Type B pancreatic cell (in vitro differentiated cells): ENCODE measurements at regions not wholly inside any gene's neighbourhood (a gene's known extent, or its start where the extent isn't known, plus 50 kb on each side); places are given as distances from the start of the nearest gene placed in this dataset.

Experiments
- DNase-seq: peaks from one replicate; pipeline ENCODE4 v3.0.0; 2021; ENCODE audit warnings: mixed read lengths; ENCODE audit not compliant: unreplicated experiment; ENCODE audit errors: extremely low spot score
- H3K27ac Mint-ChIP-seq: 2 replicates; pipeline ENCODE4 v1.8.0; 2021; ENCODE audit warnings: mild to moderate bottlenecking, mixed read lengths
- H3K27me3 Mint-ChIP-seq: 2 replicates; pipeline ENCODE4 v1.8.0; 2021; ENCODE audit warnings: mixed read lengths
- H3K36me3 Mint-ChIP-seq: 2 replicates; pipeline ENCODE4 v1.8.0; 2021; ENCODE audit warnings: mixed read lengths
- H3K4me1 Mint-ChIP-seq: one replicate; pipeline ENCODE4 v1.8.0; 2021; ENCODE audit warnings: mixed read lengths; ENCODE audit not compliant: unreplicated experiment
- H3K4me3 Mint-ChIP-seq: 2 replicates; pipeline ENCODE4 v1.8.0; 2021; ENCODE audit warnings: mild to moderate bottlenecking, mixed read lengths
- H3K9me3 Mint-ChIP-seq: 2 replicates; pipeline ENCODE4 v1.8.0; 2021; ENCODE audit warnings: mixed read lengths
- CTCF ChIP-seq: fragments of 200-600 bp; sonication (generic); conservative IDR thresholded peaks from 2 replicates; pipeline ENCODE4 v1.5.0; 2021; ENCODE audit warnings: antibody characterized with exemption, mild to moderate bottlenecking

DNA sequence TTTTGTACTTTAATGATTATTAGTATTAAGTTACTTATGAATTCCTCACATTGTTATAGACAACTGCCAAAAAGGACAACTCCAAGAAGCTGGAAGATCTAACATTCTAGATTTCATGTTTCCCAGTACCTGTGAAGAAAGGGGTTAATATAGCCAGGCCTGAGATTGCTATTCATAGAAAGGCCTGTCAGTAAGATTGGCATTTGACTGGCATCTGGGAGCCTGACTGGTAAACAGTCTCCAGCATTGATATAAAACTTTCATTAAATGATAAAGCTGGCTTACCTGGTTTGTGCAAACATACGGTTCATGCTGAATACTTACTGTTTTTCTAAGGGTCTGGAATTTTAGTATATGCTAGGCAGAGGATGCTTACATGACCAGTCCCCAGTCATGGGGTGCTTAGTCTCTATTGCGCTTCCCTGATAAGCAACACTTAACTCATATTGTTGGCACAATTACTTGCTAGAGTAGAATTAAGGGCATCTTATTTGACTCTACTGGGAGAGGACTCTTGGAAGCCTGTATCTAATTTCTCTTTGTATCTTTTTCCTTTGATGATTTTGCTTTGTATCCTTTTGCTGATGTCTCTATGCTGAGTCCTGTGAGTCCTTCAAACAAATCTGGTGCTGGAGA is 340.4 kb upstream of the SEMA6A start:
- no peaks in the 10 kb centered on the region for H3K36me3 Mint-ChIP-seq
- H3K27me3 Mint-ChIP-seq = no peaks in the 10 kb centered on the region
- no peak overlapping the region for H3K27ac Mint-ChIP-seq
- no peaks in the 10 kb centered on the region for H3K9me3 Mint-ChIP-seq
- H3K4me1 Mint-ChIP-seq = no peaks in the 10 kb centered on the region
- H3K4me3 Mint-ChIP-seq = no peak overlapping the region
- no peak for TF ChIP-seq CTCF
- no peak for DNase-seq

DNA sequence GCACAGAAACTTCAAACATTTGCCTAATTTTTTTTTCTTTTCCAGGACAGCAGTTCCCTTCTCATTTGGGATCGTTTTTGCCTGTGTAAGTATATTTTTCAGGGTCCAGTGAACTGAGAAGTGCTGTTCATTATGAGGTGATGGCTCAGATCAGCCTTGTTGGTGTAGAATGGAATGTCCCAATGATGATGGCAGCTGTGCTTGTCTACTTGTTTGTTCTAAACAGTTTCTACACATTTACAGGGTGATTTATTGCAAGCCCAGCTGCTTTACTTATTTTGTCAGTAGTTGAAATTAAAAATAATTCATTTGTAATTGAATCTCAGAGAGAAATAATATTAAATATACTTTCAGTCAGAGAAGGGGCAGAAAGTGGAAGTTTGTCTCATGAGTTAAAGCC is 337.6 kb upstream of the SEMA6A start:
- H3K4me1 Mint-ChIP-seq = no peaks in the 10 kb centered on the region
- no peak for TF ChIP-seq CTCF
- no peaks in the 10 kb centered on the region for H3K9me3 Mint-ChIP-seq
- no peaks in the 10 kb centered on the region for H3K27me3 Mint-ChIP-seq
- H3K36me3 Mint-ChIP-seq = no peaks in the 10 kb centered on the region
- no peak overlapping the region for H3K27ac Mint-ChIP-seq
- no peak for DNase-seq
- no peak overlapping the region for H3K4me3 Mint-ChIP-seq

- Mint-ChIP-seq H3K4me1 (no peaks in the 10 kb centered on the region), H3K9me3 (no peaks in the 10 kb centered on the region), H3K4me3 (no peak overlapping the region), H3K27ac (no peak overlapping the region), H3K27me3 (no peaks in the 10 kb centered on the region), H3K36me3 (no peaks in the 10 kb centered on the region)
- DNase-seq = no peak
- TF ChIP-seq CTCF = no peak
Measured at GRCh38 chr5:116911074-116911473, 336.5 kb upstream of the SEMA6A start.

DNA sequence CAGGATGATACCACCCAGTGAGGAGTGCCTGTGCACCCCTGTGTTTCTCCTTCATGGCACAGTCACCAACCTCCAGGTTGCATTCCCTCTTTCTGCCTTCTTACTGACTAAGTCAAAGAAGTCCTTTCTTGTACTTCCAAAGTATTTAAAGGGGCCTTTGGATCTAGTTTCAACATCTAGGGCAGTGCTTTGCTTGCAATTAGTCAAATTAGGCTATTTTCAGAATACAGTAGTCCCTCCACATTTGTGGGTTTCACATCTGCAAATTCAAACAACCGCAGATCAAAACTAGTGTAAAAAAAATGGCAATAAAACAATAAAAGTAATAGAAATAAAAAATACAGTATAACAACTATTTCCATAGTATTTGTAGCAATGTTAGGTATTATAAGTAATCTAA is 333.9 kb upstream of the SEMA6A start:
- Mint-ChIP-seq H3K9me3 (no peaks in the 10 kb centered on the region), H3K4me3 (no peak overlapping the region), H3K27ac (no peak overlapping the region), H3K36me3 (no peaks in the 10 kb centered on the region), H3K4me1 (no peaks in the 10 kb centered on the region), H3K27me3 (no peaks in the 10 kb centered on the region)
- no peak for TF ChIP-seq CTCF
- no peak for DNase-seq

DNA sequence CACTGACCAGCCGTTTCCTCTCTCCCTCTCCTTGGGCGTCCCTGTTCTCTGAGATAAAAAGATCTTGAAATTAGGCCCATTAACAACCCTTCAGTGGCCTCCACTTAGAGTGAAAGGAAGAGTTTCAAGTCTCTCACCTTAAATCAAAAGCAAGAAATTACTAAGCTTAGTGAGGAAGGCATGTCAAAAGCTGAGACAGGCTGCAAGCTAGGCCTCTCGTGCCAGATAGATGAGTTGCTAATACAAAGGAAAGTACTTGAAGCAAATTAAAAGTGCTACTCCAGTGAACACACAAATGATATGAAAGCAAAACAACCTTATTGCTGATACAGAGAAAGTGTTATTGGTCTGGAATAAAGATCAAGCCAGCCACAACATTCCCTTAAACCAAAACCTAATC is 331.3 kb upstream of the SEMA6A start:
- DNase-seq = no peak
- Mint-ChIP-seq H3K4me1 (peaks cover 4% of the 10 kb centered on the region), H3K9me3 (no peaks in the 10 kb centered on the region), H3K36me3 (no peaks in the 10 kb centered on the region), H3K27me3 (no peaks in the 10 kb centered on the region), H3K27ac (no peak overlapping the region), H3K4me3 (no peak overlapping the region)
- TF ChIP-seq CTCF = no peak

GRCh38 chr5:116900793-116901192 is 326.2 kb upstream of the SEMA6A start:
- H3K4me1 Mint-ChIP-seq = peaks cover 15% of the 10 kb centered on the region
- no peaks in the 10 kb centered on the region for H3K9me3 Mint-ChIP-seq
- peaks cover 3% of the 10 kb centered on the region for H3K27me3 Mint-ChIP-seq
- TF ChIP-seq CTCF = no peak
- DNase-seq = no peak
- H3K27ac Mint-ChIP-seq = no peak overlapping the region
- no peak overlapping the region for H3K4me3 Mint-ChIP-seq
- no peaks in the 10 kb centered on the region for H3K36me3 Mint-ChIP-seq
